ENCODE measurements at regions not wholly inside any gene's neighbourhood (a gene's known extent, or its start where the extent isn't known, plus 50 kb on each side); places are given as distances from the start of the nearest gene placed in this dataset.

DNA sequence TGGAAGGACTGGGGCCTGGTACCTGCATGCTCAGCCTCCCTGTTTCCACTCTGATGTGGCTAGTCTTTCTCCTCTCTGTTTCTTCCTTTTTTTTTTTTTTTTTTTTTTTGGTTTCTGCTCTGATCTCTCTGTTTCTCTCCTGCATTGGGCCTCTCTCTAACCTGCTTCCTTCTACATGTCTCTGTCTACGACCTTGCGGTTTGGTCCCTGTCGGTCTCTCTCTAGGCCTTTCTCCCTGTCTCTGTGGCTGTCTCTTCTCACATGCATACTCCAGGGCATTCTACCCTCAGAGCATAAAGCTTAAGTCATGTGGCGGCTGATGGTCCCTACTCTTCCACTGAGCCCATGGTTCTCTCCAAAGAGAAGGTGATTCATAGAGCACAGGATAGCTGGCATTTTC lies 1096.6 kb downstream of the BCL11B start:
- TF ChIP-seq, protein P1, sequence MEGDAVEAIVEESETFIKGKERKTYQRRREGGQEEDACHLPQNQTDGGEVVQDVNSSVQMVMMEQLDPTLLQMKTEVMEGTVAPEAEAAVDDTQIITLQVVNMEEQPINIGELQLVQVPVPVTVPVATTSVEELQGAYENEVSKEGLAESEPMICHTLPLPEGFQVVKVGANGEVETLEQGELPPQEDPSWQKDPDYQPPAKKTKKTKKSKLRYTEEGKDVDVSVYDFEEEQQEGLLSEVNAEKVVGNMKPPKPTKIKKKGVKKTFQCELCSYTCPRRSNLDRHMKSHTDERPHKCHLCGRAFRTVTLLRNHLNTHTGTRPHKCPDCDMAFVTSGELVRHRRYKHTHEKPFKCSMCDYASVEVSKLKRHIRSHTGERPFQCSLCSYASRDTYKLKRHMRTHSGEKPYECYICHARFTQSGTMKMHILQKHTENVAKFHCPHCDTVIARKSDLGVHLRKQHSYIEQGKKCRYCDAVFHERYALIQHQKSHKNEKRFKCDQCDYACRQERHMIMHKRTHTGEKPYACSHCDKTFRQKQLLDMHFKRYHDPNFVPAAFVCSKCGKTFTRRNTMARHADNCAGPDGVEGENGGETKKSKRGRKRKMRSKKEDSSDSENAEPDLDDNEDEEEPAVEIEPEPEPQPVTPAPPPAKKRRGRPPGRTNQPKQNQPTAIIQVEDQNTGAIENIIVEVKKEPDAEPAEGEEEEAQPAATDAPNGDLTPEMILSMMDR (IDR thresholded peaks at IDR 0.05): no peak
- Histone ChIP-seq H3K27me3 (ENCODE audit: control insufficient read depth, insufficient read depth, low read length) (no peaks in the 10 kb centered on the region), H3K27ac (no peak overlapping the region), H3K4me1 (no peaks in the 10 kb centered on the region), H3K9ac (no peak overlapping the region), H3K4me2 (ENCODE audit: low read length) (no peak overlapping the region), H3K36me3 (ENCODE audit: control insufficient read depth, insufficient read depth, low read length) (no peaks in the 10 kb centered on the region), H3K79me2 (no peaks in the 10 kb centered on the region), H2AFZ (no peak overlapping the region), H3K4me3 (ENCODE audit: low read depth, low read length) (no peak overlapping the region), H3K9me3 (ENCODE audit: control insufficient read depth, low read length) (no peaks in the 10 kb centered on the region)

DNA sequence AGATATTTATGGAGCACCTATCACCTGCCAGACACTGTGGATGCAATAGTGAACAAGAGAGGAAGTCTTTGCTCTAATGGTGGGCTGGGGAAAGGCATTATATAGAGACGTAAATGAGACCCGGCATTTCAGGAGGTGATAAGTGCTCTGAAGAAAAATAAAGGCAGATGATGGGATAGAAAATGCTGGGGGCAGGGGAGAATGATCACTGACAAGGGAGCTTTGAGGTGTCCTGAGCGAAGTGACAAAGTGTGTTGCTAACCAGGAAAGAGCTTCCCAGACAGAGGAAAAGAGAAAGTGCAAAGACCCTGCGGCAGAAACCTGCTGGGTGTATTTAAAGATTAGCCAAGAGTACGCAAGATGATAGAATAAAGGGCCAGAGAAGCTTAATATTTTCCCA lies 1096.1 kb downstream of the BCL11B start:
- H3K4me3 ChIP-seq (ENCODE audit: low read depth, low read length): no peak overlapping the region
- H3K9ac ChIP-seq: no peak overlapping the region
- TF ChIP-seq, protein P1 (IDR thresholded peaks at IDR 0.05): no peak
- H3K4me2 ChIP-seq (ENCODE audit: low read length): no peak overlapping the region
- H3K36me3 ChIP-seq (ENCODE audit: control insufficient read depth, insufficient read depth, low read length): no peaks in the 10 kb centered on the region
- H3K27ac ChIP-seq: no peak overlapping the region
- H3K9me3 ChIP-seq (ENCODE audit: control insufficient read depth, low read length): no peaks in the 10 kb centered on the region
- no peaks in the 10 kb centered on the region for H3K79me2 ChIP-seq
- H2AFZ ChIP-seq: no peak overlapping the region
- H3K4me1 ChIP-seq: no peaks in the 10 kb centered on the region
- H3K27me3 ChIP-seq (ENCODE audit: control insufficient read depth, insufficient read depth, low read length): no peaks in the 10 kb centered on the region

DNA sequence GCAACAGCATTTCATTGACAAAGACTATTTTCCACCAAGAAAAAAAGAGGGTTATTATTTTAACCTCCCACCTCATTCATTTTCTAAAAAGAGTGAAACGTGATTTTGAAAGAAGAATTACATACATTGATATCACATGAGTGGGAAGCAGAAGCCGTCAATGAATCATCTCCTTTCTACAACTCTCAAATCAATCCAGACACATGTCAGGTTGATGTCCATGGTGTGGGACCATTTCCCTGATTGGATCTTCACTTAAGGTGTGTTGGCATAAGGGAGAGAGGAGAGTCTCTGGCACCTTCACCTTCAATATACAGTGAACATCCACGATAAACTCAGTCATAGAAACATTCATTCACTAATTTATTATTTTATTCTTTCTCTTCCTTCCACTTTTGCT lies 1095.1 kb downstream of the BCL11B start:
- no peaks in the 10 kb centered on the region for H3K9me3 ChIP-seq (ENCODE audit: control insufficient read depth, low read length)
- no peaks in the 10 kb centered on the region for H3K36me3 ChIP-seq (ENCODE audit: control insufficient read depth, insufficient read depth, low read length)
- no peaks in the 10 kb centered on the region for H3K4me1 ChIP-seq
- no peak overlapping the region for H3K4me3 ChIP-seq (ENCODE audit: low read depth, low read length)
- no peak overlapping the region for H3K4me2 ChIP-seq (ENCODE audit: low read length)
- H3K79me2 ChIP-seq: no peaks in the 10 kb centered on the region
- H3K9ac ChIP-seq: no peak overlapping the region
- TF ChIP-seq, protein P1 (IDR thresholded peaks at IDR 0.05): no peak
- H3K27ac ChIP-seq: no peak overlapping the region
- no peaks in the 10 kb centered on the region for H3K27me3 ChIP-seq (ENCODE audit: control insufficient read depth, insufficient read depth, low read length)
- no peak overlapping the region for H2AFZ ChIP-seq

DNA sequence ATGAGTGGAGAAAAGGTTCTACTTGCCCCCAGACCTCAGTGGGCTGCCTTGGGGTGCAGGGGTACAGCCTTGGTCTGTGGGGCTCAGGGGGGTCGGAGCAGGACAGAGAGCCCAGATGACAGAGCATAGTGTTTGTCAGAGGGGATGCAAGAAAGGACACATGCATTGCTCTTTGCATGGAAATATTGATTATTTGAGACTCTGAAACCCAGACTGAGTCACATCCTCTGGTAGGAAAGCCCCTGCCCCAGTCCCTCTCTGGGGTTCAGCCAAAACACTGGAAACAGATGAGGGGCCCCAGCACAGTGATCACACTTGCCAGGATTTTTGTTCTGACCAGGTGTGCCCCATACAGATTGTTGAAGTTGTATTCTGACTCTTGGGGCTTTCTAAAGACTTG lies 1094.4 kb downstream of the BCL11B start:
- Histone ChIP-seq H2AFZ (no peak overlapping the region), H3K79me2 (no peaks in the 10 kb centered on the region), H3K4me3 (ENCODE audit: low read depth, low read length) (no peak overlapping the region), H3K27me3 (ENCODE audit: control insufficient read depth, insufficient read depth, low read length) (no peaks in the 10 kb centered on the region), H3K27ac (no peak overlapping the region), H3K4me1 (no peaks in the 10 kb centered on the region), H3K9ac (no peak overlapping the region), H3K9me3 (ENCODE audit: control insufficient read depth, low read length) (no peaks in the 10 kb centered on the region), H3K36me3 (ENCODE audit: control insufficient read depth, insufficient read depth, low read length) (no peaks in the 10 kb centered on the region), H3K4me2 (ENCODE audit: low read length) (no peak overlapping the region)
- TF ChIP-seq, protein P1 (IDR thresholded peaks at IDR 0.05): no peak

DNA sequence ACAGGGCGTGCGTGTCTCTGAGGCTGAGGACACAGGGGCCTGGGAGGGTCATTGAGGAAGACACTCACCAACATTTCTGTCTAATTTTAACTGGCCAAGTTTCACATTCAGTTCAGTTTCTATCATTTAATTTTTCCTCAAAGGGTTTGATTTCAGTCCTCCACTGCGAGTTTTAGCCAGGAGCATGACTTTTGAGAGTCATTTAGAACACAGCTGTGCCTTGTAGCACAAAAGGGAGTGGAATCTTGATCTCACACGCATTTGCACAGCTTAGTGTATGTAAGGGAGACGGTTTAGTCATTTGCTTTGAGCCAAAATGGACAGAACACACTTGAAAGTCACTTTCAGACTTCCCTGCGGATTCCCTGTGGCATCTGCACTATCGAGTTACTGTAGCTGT lies 1090.8 kb downstream of the BCL11B start:
- Histone ChIP-seq H3K27me3 (ENCODE audit: control insufficient read depth, insufficient read depth, low read length) (no peaks in the 10 kb centered on the region), H3K4me3 (ENCODE audit: low read depth, low read length) (no peak overlapping the region), H3K4me1 (no peaks in the 10 kb centered on the region), H3K79me2 (no peaks in the 10 kb centered on the region), H2AFZ (no peak overlapping the region), H3K4me2 (ENCODE audit: low read length) (no peak overlapping the region), H3K9ac (no peak overlapping the region), H3K27ac (no peak overlapping the region), H3K36me3 (ENCODE audit: control insufficient read depth, insufficient read depth, low read length) (no peaks in the 10 kb centered on the region), H3K9me3 (ENCODE audit: control insufficient read depth, low read length) (no peaks in the 10 kb centered on the region)
- TF ChIP-seq, protein P1 (IDR thresholded peaks at IDR 0.05): no peak
